NCI-H526 treated with DMSO at 0.1 percent for 48 hours (cell line): ENCODE measurements at regions not wholly inside any gene's neighbourhood (a gene's known extent, or its start where the extent isn't known, plus 50 kb on each side); places are given as distances from the start of the nearest gene placed in this dataset.

ENCODE experiments used
- DNase-seq: peaks from one replicate; lab custom pipeline; 2025; lab: John Stamatoyannopoulos, UW

DNA sequence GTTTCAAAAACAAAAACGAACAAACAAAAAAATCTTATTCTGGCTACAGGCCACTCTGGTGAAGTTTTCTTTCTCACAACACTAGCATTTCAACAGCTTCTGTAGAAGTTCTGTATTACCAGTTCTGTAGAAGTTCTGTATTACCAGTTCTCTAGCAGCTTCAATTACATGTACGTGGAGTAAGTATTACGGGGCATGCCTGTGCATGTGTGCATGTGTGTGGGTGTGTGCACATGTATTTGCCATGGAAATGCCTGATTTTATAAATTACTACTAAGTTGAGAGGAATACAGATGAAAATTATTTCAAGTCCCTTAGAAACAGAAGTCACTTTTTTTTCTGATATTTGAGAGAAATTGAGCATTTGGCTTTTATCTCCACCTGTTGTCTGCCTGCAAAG, 414.2 kb downstream of the FOXO1 start:
- no peak for DNase-seq

DNA sequence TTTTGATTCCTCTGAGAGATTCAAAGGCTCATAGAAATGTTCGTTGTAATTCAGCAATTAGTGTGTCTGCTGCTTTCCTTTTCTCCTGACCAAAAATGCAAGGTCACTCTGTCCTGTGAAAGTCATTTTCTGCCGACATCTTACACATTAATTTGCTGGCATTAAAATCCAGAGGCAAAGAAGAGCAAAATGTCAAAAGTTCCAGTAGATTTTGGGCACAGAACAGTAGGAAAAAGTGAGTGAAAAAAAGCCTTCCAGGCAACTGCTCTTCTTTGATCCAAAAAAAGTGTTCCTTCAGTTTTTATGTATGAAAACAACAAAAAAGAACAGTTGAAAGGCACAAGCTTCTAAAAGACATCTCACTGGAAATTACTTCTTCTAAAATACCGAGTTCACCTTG, 413.8 kb downstream of the FOXO1 start:
- no peak for DNase-seq

DNA sequence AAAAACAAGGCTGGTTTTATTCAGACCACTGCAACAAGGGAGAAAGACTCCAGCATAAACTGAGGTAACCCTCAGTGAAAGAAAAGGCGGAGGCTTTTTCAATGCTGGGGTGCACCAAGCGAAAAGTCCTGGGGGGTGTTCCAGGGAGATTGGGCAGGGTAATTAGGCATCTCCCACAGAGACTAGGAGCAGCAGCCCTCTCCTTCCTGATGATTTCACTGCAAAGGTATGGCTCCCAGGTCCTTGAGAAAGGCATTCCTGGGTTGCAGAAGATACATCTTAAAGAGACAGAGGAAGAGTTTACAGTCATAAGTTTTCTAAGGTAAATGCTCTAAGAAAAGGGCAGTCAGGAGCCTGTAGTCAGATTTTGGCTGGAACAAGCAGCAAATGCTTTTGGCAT, 412.0 kb downstream of the FOXO1 start:
- DNase-seq: no peak

DNA sequence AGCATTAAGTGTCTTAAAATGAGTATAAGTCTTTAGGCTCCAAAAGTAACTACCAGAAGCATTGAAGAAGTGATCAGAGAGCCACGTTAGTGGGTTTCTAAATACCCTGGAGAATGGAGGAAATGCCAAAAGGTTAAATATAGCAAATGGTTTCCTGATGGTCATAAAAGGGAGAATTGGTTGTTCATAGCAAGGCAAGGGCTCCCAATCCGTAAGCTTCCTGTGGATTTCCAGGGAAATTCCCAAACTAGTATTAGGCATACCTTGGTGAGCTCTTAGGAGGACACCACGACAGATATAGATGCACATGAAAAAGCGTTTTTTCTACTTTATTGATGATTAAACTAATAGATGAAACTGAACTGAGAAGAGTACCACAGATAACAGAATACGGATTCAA, 410.9 kb downstream of the FOXO1 start:
- no peak for DNase-seq

DNA sequence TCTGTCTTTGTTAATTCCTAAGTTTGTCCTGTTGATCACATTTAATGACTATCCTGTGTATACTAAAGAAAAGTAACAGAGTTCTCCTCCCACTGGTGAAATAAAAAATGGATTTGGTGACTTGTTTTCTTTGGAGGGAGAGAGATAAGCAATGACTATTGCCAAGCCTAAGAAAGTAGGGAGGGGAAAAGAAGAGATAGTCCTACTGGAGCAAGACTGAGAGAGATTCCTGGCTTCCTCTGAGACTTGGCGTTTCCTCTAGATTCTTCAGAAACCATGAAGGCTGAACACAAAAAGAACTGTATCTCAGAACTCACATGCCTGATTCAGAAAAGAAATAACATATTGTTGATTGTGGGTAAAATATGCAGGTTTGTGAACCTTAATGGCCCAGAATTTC, 406.5 kb downstream of the FOXO1 start:
- no peak for DNase-seq

DNA sequence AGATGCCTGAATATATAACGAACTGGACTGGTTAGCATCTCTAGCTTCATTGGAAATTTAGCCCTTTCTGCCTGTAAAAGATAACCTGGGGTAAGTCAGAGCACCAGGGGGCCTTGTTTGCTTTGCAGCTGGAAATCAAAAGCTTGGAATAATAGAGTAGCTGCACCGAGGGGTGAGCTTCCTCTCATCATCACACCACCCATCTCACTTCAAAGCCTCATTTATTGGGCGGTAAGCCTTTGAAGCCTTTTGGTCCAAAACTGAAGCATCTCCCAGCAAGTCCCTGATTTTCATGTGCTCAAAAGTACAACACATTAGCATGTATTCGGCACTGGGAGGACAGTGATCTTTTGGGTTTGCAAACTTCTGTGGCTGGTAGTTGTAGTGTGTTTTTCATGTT, 405.1 kb downstream of the FOXO1 start:
- DNase-seq: no peak

DNA sequence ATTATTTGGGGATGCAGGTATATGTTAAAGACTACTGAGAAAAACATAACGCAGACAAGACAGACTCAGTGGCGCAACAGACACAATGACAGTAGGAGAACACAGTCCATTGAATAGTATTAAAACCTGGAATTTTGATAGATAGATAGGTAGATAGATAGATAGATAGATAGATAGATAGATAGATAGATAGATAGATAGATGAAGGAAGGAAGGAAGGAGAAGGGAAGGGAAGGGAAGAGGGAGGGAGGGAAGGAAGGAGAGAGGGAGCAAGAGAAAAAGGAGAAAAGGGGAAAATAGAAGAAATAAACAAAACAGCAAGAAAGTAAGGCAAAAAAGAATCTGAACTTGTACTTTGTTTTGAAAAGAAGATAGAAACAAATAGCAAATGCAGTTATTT, 404.5 kb downstream of the FOXO1 start:
- DNase-seq: no peak

DNA sequence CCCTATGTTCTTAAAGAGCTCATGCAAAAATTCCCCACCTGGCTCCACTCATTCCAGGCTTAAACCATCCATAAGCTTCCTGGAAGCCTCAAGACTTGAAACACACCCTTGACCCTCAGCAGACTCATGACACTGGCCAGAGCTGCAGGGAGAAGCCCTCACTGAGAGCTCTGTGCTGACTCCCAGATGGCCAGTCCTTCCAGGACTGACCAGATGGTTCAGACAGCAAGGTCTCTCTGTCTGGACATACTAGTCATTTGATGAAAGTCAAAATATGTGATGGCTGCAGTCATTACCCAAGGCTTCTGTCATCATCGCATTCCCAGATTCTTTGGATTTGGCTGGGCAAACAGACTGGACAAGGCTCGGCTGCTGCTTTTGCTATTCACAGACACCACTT, 397.4 kb downstream of the FOXO1 start:
- DNase-seq: no peak

DNA sequence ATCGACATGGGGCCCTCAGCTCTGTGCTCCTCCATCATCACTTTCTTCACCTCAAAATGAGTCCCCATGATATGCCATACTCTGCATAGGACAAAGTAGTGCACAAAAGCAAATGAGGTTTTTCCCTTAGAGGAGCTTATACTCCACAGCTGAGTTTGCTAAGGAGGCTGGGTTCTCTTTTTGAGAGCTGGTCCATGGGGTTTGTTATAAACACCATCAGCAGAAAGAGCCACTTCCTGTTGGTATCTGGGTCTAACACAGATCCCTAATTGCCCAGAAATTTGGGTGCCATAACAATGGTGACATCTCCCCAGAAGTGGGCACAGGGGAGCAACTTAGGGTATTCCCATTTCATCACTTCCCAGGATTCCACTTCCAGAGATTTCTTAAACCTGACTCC, 395.7 kb downstream of the FOXO1 start:
- DNase-seq: no peak

DNA sequence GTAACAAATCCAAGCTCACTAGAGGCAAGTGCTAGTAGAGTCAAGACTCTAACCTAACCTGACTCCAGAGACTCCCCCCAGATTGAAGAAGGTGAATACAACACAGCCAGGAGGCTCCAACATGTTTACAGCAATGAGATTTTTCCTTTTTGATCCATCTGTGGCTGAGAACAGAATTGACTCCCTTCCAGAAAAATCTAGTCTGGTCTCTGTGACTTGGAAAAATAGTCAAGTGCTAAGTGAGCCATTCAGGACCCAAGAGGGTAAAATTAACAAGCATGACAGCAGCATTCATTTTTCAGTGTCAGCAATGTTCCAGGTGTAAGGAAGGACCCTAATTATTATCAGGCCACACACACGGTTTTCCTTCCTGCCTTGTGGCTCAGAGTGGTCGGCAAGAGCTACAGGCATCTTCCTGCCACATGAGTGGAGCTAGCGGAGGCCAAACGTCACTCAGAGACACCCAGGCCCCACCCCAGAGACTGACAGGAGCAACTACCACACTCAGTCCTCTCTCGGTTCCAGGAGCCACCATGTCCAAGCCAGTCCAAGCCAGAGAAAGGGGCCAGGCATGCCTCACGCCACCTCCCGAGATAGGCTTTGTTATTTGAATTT, 395.1 kb downstream of the FOXO1 start:
- DNase-seq: no peak

DNA sequence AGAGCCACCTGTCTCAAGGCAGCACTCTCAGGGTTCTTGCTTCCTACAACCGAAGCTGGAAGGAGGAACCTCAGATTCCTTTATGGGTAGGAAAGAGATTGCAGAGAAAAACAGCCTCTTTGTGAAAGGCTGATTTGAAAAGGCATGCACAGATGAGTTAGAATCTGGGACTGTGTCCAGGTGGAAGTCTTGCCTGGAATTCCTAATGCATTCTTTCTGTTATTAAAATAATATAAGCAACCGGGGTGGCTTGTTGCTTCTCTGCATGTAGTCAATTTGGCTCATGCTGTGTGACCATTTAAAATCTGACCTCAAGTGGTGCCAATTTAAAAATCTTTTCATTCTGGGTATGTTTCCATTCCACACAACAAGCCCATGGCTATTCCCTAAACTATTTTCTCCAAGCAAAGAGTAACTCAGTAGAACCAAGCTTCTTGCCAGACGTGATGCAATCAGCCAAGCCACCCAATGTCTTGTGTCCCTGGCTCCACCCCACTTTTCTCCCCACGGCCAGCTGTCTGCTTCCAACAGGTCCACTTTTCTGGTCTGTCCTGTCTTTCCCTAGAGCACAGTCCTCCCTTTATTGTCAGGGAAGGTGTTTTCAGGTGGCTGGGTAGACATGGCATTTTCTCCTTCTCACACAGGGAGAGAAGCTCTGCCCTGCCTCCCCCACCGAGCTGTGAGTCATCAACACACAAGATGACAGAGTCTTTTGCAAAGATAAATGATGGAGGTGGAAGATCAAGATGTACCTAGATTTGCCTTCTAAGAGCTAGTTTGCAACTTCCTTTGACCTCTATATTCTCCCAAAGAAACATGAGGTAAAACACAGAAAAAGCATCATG, 394.3 kb downstream of the FOXO1 start:
- no peak for DNase-seq

DNA sequence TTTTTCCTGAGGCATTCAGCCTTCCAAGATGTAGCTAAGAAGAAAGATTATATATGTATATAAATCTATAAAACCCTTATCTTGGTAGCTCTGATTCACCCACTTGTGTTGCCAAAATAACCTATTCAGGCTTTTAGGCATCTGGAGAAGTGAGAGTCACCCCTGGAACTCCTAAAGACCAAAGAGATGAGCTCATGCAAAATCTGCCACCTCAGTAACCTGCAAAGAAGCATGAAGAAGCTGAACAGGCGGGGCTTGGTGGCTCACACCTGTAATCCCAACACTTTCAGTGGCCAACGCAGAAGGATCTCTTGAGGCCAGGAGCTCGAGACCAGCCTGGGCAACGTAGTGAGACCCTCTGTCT, 393.7 kb downstream of the FOXO1 start:
- DNase-seq: no peak

DNA sequence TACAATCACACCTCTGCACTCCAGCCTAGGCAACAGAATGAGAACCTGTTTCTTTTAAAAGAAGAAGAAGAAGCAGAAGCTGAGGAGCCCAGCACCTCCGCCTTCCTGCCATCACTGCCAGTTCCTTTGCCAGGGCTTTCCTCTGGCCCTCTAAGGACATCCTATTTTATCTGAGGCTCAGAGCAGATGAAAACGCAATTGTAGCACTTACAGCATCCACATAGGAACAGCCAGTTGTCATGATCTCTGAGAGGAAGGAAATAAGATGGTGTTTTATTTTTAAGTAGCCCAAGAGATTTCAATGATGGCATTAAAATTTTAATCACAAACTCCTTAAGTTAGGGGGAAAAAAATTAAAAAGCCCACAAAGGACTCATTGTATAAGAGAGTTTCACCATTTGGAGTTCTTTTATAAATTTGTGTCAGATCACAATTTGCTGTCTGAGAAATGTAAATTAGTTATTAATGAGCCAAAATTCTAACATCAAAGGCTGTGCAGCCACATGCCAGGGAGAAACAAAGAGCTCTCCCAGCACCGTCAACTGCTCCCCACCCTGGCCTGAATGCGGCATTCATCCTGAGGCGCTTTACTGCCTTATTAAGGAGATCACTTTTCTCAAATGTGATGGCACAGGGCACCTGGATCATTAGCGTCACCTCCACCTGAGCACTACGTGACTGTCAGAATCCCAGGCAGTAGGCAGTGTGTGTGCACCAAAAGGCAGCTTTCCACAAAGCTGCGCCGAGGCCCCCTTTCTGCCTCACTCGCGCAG, 393.0 kb downstream of the FOXO1 start:
- no peak for DNase-seq

DNA sequence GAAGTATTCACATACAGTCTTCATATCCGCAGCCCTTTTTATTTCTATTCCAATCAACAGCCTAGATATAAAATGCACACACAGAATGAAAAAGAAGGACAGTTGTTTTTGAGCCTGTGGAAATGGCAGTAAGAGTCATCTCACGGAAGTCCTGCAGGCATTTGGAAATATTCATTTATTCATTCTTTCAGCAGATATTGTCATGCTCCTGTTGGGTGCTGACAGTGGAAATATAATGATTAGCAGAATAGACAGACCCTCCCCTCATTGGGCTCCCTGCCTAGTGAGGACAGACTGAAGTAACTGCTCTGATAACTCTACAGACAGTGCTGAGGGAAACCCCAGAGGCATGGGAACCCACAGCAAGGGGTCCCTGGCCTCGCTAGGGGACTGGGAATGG, 392.3 kb downstream of the FOXO1 start:
- no peak for DNase-seq

DNA sequence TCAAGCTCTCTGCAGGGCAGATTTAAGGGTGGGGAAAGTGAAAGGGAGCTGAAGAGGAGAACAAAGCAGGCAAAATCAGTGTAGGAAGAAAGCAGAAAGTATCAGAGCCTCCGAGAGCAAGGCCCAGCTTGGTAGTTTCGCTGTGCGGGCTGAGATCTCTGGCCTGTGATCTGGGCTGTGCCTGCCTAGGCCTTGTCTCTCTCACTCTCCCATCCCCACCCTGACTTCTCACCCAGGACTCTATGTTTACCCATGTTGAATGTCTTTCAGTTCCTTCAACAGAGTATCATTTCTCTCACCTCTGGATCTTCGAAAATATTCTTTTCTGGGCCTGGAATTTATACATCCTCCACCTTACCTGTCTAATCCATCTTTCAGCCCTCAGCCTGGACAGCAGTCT, 391.3 kb downstream of the FOXO1 start:
- no peak for DNase-seq

DNA sequence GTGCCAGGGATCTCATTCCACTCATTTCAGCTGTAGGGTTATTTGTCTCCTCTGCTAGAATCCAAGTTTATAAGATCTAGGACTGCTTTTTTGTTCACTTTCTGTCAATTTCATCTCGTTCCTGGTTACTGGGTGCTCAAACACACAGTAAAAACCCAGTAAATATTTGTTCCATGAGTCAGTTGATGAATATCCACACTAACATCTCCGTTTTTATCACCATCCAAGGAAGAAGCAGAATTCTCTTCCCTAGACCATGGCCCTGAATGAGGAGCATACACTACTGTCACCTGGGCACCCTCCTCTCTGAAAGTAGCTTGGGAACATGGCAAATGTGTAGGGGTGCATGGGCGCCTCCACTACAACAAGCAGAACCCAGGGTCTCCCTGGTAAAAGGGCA, 390.8 kb downstream of the FOXO1 start:
- no peak for DNase-seq

DNA sequence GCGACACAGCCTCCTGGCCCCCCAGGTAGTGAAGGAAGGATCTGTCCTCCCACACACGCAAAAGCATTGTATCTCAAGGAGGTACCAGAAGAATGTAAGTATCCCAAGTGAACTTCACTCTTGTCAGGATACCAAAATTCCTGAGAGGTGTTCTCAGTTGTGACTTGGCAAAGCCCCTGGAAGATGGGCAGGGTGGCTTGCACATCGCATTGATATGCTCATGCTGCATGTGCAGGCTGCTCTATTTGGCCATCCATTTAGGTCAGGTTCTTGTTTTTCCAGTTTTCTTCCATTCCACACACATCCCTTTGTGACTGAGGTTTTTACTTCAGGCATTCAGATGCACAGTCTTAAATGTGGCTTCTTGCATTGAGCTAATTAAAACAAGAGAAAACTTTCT, 382.8 kb downstream of the FOXO1 start:
- DNase-seq: no peak

DNA sequence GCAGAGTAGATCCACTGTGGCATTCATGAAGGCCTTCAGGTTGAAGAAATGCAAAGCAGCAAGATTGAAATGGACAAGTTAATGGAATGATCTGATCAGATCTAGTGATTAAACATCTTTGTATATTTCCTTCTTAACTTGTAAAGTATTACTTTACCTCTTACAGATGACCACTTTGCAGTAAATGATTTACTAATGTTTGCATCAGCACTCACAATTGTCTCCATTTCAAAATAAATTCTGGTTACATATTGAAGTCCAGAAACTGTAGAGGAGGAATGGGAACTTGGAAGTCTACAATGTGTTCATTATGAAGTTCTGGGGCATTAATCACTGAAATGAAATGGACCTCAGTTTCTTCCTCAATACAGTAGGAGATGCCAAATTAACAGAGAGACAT, 380.8 kb downstream of the FOXO1 start:
- no peak for DNase-seq

DNA sequence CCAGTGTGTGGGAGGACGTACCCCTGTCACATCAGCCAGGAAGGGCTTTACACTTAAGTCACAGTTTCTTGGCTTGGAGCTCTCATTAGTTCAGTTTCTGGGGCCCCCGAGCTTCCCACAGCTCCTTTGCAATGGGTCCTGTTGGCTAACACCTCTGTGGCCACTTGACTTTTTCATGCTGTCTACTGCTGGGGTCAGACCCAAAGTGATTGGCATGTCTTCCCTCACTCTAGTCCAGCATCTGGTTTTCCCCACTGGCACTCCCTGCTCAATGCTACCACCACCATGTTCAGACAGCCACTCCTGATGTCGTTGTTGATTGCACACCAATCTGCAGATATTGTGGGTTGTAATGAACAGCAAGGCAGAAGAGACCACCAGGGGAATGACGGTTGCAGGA, 379.0 kb downstream of the FOXO1 start:
- DNase-seq: no peak

DNA sequence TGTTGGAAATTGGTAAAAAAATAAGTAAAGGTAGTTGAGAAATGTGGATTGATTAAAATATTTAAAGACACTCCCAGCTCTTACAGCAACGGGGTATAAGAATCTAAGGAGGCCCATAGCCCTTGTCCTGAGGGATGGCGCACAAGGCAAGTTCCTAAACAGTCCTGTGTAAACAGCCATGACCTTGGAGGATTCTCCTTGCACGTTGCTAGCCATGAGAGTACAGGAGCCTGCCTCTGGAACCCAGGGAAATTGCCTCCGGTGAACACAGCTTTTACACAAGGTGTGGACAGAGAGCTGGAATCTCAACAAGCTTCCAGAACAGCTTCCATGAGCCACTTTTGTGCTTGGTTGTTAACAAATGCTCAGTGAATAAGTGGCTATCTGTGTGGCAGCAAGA, 378.2 kb downstream of the FOXO1 start:
- no peak for DNase-seq

DNA sequence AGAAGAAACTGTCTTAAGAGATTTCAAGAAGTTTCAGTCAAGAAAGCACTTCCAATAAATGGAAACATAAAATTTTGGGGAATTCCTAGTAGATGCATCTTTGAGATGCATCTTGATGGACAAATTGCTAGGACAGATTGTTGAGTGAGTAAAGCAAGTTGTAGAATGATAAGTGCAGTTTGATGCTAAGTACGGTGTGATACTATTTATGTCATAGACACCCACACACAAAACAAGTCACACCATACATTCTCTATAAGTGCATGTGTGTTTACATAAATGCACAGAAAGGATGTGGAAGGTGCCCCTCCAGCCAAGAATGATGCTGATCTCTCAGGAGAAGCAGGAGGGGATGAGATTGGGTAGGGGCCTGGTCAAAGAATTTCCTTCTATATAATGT, 375.7 kb downstream of the FOXO1 start:
- DNase-seq: no peak

DNA sequence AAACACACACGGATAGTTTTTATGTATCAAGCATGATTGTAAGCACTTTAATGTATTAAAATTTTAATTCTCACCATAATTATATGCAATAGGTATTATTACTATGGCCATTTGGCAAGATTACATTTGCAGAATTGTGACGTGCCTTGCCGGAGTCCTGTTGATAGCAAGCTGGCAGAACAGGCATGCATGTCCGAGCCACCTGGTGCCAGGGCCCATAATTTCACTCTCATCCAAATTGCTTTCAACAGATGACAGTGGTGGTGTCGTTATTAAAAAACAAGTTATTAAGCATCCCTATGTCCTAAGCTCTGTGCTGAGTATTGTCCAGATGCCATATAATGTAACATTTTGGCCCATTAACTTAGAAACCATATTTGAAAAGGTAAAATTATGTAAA, 374.3 kb downstream of the FOXO1 start:
- DNase-seq: no peak

DNA sequence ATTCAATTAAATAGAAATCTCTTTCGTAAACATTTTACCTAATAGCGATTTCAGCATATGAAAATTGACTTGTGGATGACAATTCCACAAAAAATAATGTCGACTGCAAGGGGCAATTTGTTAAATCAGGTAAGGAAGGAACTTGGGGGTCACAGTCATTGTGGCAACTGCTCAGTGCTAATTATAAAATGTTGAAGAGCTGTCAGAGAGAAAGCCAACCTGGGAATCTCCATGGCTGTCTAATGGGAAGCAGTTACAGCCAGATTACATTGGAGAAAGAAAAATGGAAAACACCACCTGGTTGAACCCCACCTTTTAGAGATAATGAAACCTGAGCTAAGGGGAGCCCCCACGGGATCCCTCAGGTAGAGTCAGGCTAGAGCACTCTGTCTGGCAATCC, 373.9 kb downstream of the FOXO1 start:
- DNase-seq: no peak
